ENCODE measurements at regions not wholly inside any gene's neighbourhood (a gene's known extent, or its start where the extent isn't known, plus 50 kb on each side); places are given as distances from the start of the nearest gene placed in this dataset.

DNA sequence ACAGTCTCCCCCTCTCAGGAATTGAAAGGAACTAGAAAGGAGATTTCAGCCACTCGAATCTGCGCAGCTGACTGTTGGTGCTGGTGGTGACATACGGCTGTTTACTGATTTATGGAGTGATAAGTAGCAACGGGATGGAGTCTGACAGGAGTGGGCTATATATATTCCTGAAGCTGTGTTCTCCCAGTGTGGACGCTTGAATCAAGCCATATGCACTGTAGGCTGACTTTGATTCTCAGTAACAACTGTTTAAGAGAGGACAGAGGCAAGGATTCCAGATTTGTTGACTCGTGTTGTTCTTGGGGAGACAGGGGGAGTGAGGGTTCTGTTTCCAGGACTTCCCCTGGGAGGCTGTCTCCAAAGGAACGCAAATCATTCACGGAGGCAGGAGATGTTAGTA is 260.1 kb upstream of the AUTS2 start:
- no peak for DNase-seq (ENCODE audit: low spot score in 2 of 2)
- no peaks in the 10 kb centered on the region for H3K4me1 ChIP-seq
- no peaks in the 10 kb centered on the region for H3K36me3 ChIP-seq
- peaks cover 9% of the 10 kb centered on the region for H3K27me3 ChIP-seq
- no peak for TF ChIP-seq POLR2A (IDR thresholded peaks at IDR 0.05)
- TF ChIP-seq POLR2AphosphoS5 (IDR thresholded peaks at IDR 0.05), result no peak
- TF ChIP-seq, protein P1, sequence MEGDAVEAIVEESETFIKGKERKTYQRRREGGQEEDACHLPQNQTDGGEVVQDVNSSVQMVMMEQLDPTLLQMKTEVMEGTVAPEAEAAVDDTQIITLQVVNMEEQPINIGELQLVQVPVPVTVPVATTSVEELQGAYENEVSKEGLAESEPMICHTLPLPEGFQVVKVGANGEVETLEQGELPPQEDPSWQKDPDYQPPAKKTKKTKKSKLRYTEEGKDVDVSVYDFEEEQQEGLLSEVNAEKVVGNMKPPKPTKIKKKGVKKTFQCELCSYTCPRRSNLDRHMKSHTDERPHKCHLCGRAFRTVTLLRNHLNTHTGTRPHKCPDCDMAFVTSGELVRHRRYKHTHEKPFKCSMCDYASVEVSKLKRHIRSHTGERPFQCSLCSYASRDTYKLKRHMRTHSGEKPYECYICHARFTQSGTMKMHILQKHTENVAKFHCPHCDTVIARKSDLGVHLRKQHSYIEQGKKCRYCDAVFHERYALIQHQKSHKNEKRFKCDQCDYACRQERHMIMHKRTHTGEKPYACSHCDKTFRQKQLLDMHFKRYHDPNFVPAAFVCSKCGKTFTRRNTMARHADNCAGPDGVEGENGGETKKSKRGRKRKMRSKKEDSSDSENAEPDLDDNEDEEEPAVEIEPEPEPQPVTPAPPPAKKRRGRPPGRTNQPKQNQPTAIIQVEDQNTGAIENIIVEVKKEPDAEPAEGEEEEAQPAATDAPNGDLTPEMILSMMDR (IDR thresholded peaks at IDR 0.05), result no peak
- TF ChIP-seq EP300 (IDR thresholded peaks at IDR 0.05), result no peak
- H3K27ac ChIP-seq, result no peak overlapping the region
- H3K4me3 ChIP-seq, result no peak overlapping the region
- 34% methylated on average over 8 of the region's 8 CpGs for WGBS
- H3K9me3 ChIP-seq, result no peaks in the 10 kb centered on the region

DNA sequence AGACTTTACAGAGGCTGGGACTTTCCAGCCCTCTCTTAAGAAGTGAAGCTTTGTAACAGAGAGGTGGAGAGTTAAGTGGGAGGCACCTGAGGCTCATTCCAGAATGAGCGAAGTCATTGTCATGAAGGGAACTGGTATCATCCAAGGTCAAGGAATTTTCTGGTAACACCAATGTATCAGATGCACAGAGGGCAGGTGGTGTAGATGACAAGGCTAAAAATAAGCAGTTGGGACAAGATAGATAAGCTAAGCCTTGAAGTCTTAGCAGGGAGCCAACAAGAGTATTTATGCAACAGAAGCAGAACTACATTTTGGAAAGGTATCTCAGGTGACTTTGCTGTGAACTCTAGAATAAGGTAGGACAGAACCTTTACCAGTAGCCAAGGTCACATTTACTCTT is 257.0 kb upstream of the AUTS2 start:
- no peak for DNase-seq (ENCODE audit: low spot score in 2 of 2)
- whole genome bisulfite sequencing, result 97% methylated on average over 1 of the region's 1 CpG
- Histone ChIP-seq H3K9me3 (no peaks in the 10 kb centered on the region), H3K4me1 (no peaks in the 10 kb centered on the region), H3K27ac (no peak overlapping the region), H3K4me3 (no peak overlapping the region), H3K27me3 (peaks cover 9% of the 10 kb centered on the region), H3K36me3 (no peaks in the 10 kb centered on the region)
- TF ChIP-seq POLR2A (IDR thresholded peaks at IDR 0.05), result no peak
- TF ChIP-seq EP300 (IDR thresholded peaks at IDR 0.05), result no peak
- TF ChIP-seq, protein P1 (IDR thresholded peaks at IDR 0.05), result no peak
- TF ChIP-seq POLR2AphosphoS5 (IDR thresholded peaks at IDR 0.05), result no peak

DNA sequence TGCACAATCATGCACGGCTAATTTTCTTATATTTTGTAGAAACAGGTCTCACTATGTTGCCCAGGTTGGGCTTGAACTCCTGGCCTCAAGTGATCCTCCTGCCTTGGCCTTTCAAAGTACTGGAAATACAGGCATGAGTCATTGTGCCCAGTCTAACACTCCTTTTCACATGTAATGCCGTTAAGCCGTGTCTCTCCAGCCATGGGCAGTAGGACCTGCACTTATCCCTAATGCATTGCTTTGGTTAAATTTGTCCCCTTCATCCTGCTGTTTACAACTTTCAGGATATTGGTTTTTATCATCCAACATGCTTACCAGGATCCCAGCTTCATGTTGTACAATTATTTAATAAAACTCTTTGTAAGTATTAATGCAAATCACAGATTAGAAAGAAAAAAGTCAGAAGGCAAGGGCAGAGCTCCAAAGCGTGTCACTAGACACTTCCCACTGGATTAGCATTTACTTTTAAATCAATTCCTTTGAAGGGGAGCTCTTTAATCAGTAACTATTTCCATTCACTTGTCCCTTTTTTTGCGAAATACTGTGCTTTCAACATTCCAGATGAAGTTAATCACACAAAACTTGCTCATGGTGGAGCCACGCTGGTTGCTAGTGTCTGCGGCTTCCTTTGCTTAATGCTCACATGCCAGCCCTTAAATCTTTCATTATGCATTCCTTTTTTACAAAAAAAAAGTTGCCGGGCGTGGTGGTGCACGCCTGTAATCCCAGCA is 256.0 kb upstream of the AUTS2 start:
- Histone ChIP-seq H3K27ac (no peak overlapping the region), H3K4me1 (no peaks in the 10 kb centered on the region), H3K36me3 (no peaks in the 10 kb centered on the region), H3K27me3 (peaks cover 9% of the 10 kb centered on the region), H3K4me3 (no peak overlapping the region), H3K9me3 (no peaks in the 10 kb centered on the region)
- no peak for TF ChIP-seq POLR2AphosphoS5 (IDR thresholded peaks at IDR 0.05)
- no peak for TF ChIP-seq POLR2A (IDR thresholded peaks at IDR 0.05)
- TF ChIP-seq, protein P1 (IDR thresholded peaks at IDR 0.05), result no peak
- no peak for TF ChIP-seq EP300 (IDR thresholded peaks at IDR 0.05)
- DNase-seq (ENCODE audit: low spot score in 2 of 2), result no peak
- 76% methylated on average over 10 of the region's 10 CpGs for WGBS

DNA sequence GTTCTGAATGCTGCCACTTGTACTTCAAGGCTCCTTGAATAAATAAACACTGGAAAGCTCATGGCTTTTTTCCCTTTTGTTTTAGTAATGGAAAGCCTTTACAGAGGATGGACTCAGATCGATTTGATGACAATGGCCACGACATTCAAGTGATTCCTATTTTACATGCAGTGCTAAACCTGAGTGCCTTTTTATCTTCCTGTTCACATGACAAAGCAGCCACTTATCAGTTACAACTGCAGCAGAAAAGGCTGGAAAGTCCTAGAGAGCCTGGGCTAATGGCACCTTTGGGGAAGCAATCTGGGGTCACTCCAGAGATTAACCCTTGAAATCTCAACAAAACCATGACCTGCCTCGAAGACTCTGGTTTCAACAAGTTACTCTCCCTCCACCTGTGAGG is 249.0 kb upstream of the AUTS2 start:
- WGBS, result 62% methylated on average over 3 of the region's 3 CpGs

DNA sequence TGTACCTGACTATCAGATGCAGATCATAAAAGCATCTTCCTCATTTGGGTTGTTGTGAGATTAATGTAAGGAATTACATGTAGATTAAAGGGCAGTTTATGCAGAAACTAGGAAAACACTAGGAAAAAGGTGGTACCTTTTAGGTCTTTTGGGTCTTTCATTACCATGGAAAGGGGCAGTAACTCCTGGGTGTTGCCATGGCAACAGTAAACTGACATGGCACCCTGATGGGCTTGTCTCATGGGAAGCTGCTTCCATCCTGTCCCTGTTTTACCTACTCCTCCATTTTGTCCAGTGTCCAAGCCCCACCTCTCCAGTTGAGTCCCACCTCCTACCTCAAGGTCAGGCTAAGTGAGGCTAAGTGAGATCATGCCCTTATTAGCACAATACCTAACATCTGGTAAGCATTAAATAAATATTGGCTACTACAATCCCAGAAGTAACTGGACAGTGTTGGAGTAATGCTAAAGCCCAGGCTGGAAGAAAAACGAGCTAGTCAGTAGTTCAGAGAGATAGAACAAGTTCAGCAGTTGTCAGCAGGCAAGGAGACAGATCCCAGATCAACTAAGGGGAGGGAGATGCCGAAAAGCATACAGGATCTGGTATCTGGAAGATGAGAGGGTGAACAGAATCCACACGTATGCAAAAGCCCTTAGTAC is 240.0 kb upstream of the AUTS2 start:
- no peak for DNase-seq (ENCODE audit: low spot score in 2 of 2)
- Histone ChIP-seq H3K27me3 (no peaks in the 10 kb centered on the region), H3K36me3 (no peaks in the 10 kb centered on the region), H3K4me1 (no peaks in the 10 kb centered on the region), H3K4me3 (no peak overlapping the region), H3K9me3 (no peaks in the 10 kb centered on the region), H3K27ac (no peak overlapping the region)
- TF ChIP-seq POLR2AphosphoS5 (IDR thresholded peaks at IDR 0.05) (no peak), POLR2A (IDR thresholded peaks at IDR 0.05) (no peak), EP300 (IDR thresholded peaks at IDR 0.05) (no peak)
- TF ChIP-seq, protein P1 (IDR thresholded peaks at IDR 0.05), result no peak
- 34% methylated on average over 3 of the region's 3 CpGs for WGBS

More for the DNA sequence above, 249.0 kb upstream of the AUTS2 start:
- H3K4me3 ChIP-seq, result no peak overlapping the region
- no peaks in the 10 kb centered on the region for H3K4me1 ChIP-seq
- H3K9me3 ChIP-seq, result no peaks in the 10 kb centered on the region
- H3K36me3 ChIP-seq, result no peaks in the 10 kb centered on the region
- no peaks in the 10 kb centered on the region for H3K27me3 ChIP-seq
- DNase-seq (ENCODE audit: low spot score in 2 of 2), result no peak
- H3K27ac ChIP-seq, result no peak overlapping the region
- TF ChIP-seq, protein P1 (IDR thresholded peaks at IDR 0.05), result no peak
- TF ChIP-seq POLR2A (IDR thresholded peaks at IDR 0.05), result no peak
- TF ChIP-seq EP300 (IDR thresholded peaks at IDR 0.05), result no peak
